HPDE6-E6E7 (cell line): ENCODE measurements at regions not wholly inside any gene's neighbourhood (a gene's known extent, or its start where the extent isn't known, plus 50 kb on each side); places are given as distances from the start of the nearest gene placed in this dataset.

Experiments used
- DNase-seq: peaks from one replicate; pipeline ENCODE4 v3.0.0; 2011; ENCODE audit warnings: missing footprints; ENCODE audit errors: extremely low spot score

DNA sequence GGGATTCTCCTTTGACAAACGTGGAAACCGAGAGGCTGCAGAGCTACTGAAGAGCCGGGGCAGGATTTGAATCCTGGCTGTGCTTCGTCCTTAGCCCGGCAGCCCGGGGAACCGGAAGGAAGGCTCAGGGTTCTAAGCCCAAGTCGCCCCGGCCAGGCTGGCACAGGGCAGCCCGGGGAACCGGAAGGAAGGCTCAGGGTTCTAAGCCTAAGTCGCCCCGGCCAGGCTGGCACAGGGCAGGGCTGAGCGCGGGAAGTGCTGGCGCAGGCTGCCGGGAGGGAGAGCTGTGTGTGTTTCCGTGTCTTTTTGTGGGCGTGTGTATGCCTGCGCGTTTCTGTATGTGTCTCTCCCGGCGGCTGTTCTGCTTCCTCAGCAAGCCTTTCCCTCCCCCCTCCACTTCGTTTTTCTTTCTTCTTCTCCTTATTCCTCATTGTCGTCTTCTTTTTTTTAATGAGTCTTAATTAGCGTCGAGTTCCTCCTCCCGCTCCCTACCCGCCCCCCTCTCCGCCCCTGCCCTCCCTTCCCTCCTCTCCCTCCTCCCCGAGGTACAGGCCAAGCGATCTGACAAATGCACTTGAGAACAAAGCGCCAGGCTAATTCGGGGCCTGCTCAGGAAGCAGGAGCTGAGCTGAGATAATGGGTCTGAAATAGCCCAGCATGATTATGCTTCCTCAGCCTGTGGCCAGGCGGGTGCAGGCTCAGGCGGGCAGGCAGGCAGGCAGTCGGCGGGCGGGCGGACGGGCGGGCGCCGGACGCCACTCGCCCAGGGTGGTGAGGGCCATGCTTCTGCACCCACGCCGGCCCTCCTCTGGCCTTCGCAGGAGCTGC, 65.9 kb downstream of the EFNB1 start:
- DNase-seq, result peak; percentile 51

DNA sequence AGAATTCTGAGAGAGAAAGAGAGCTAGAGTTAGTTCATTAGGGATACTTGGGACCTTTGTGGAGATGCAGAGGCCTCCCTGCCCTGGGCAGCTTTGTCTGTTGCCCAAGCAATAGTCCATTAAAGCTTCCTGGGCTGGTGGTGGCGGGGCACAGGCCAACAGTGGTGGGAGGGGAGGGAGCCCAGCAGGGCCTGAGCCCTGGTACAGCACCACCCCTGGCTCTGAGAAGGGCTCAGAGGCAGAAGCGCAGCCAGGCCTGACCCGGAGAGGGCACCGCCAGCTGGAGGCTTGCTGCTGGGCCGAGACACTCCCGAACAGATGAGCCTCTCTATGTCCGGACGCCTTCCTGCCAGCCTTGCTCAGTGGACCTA, 65.3 kb downstream of the EFNB1 start:
- no peak for DNase-seq

DNA sequence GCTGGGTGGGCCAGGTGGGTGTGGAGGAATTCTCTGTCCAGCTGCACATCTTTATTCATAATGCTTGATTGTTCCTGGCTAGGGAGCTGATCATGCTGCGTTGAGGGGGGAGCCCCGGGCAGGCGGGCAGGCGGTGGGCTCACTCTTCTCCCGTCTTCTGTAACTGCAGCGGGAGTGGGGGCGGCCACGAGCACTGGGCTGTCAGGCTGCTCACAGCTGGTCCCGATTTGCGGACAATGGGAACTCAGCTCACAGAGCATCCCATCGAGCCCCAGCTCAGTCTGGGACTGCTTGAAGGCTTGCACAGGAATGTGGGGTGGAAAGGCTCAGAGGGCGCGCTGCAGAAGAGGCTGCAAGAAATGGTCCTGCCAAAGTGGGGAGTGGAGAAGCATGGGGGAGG, 63.8 kb downstream of the EFNB1 start:
- no peak for DNase-seq

DNA sequence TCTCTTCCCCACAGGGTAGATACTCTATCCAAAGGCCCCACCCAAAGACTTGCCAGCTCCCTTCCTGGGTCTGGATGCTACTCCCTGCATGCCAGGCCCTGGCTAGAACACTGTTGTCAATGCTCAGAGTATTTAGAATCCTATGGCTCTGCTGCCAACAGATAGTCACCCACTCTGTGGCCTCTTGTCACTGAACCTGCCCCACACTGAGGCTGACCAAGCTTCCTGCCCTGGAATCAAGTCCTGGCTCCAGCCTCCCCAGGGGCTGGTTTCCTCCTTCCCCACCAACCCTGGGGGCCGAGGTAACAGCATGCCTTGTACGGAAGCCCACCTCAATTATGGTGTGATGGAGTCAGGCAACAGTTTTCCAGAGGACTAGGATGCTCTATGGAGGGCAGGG, 63.3 kb downstream of the EFNB1 start:
- DNase-seq, result no peak
